Coronary artery (tissue), 2 donors: ENCODE measurements at regions not wholly inside any gene's neighbourhood (a gene's known extent, or its start where the extent isn't known, plus 50 kb on each side); places are given as distances from the start of the nearest gene placed in this dataset.

ENCODE experiments used
- DNase-seq: peaks from one replicate; pipeline ENCODE4 v3.0.0-alpha.2; 2017; ENCODE audit warnings: low spot score
- H3K27ac ChIP-seq, 2 donors: fragments of 200-600 bp; sonication (generic); one replicate each; pipeline ENCODE4 v1.5.1; 2016 to 2019
- H3K4me3 ChIP-seq: fragments of 200-600 bp; sonication (generic); 2 replicates; pipeline ENCODE4 v1.5.1; 2016; ENCODE audit warnings: mild to moderate bottlenecking, moderate library complexity
- TF ChIP-seq, protein P1 (sequence below): fragments of 200-600 bp; sonication (generic); IDR thresholded peaks from one replicate; pipeline ENCODE4 v1.5.1; 2019; ENCODE audit warnings: antibody characterized with exemption

DNA sequence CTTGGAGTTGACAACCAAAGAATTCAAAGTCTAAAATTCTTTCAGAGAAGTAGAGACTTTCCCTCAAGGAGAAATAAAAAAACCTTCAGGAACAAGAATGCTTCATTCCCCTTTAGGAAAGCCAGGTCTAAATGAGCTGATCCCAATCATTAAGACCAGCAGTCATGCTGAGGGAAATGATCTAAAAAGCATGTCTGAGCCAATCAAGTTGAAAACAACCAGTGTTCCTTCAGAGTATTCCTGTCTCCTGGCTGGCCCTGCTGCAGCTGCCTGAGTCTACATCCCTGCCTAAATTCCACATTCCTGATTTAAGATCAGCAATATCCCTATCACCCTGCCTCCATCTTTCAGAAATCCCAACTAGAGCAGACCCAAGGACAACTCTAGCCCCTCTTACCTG, 244.5 kb downstream of the PLK2 start:
- TF ChIP-seq, protein P1, sequence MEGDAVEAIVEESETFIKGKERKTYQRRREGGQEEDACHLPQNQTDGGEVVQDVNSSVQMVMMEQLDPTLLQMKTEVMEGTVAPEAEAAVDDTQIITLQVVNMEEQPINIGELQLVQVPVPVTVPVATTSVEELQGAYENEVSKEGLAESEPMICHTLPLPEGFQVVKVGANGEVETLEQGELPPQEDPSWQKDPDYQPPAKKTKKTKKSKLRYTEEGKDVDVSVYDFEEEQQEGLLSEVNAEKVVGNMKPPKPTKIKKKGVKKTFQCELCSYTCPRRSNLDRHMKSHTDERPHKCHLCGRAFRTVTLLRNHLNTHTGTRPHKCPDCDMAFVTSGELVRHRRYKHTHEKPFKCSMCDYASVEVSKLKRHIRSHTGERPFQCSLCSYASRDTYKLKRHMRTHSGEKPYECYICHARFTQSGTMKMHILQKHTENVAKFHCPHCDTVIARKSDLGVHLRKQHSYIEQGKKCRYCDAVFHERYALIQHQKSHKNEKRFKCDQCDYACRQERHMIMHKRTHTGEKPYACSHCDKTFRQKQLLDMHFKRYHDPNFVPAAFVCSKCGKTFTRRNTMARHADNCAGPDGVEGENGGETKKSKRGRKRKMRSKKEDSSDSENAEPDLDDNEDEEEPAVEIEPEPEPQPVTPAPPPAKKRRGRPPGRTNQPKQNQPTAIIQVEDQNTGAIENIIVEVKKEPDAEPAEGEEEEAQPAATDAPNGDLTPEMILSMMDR, result no peak
- DNase-seq, result no peak
- no peak overlapping the region for H3K4me3 ChIP-seq

DNA sequence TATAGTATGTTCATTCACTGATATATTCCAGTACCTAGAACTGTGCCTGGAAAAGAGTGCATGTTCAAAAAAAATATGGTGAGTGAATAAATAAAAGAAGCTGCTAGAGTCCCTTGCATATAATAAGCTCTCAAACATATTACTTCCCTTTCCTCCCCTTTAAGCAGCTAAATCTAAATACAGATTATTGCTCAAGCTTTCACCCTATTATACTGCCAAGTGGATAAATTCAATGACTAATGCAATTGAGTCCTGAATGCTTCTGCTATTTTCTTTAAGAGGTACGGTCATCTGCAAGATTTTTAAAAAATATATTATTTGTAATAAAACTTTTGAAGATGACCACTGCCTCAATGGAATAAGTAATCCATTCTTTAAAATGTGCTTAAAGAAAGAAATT, 248.4 kb downstream of the PLK2 start:
- no peak for DNase-seq

More for the DNA sequence above, 244.5 kb downstream of the PLK2 start:
- H3K27ac ChIP-seq, result no peak overlapping the region

DNA sequence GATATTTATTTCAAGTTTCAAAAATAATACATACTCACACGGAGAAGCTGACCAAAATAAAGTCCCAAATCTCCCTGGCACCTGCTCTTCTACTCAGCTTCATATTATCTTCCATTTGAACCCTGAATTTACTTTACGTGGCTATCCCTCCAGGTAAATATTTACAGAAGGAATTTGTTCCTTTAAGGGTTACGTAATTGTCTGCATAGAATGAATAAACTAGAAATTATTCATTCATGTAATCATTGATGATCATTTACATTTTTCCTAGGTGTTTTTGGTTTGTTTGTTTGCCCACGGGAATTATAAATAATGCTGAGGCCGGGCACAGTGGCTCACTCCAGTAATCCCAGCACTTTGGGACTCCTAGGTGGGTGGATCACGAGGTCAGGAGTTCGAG, 251.2 kb downstream of the PLK2 start:
- TF ChIP-seq, protein P1, result no peak
- Histone ChIP-seq H3K27ac (no peak overlapping the region), H3K4me3 (no peak overlapping the region)
- no peak for DNase-seq

More for the DNA sequence above, 248.4 kb downstream of the PLK2 start:
- H3K27ac ChIP-seq, result no peak overlapping the region
- no peak overlapping the region for H3K4me3 ChIP-seq
- TF ChIP-seq, protein P1, result no peak

DNA sequence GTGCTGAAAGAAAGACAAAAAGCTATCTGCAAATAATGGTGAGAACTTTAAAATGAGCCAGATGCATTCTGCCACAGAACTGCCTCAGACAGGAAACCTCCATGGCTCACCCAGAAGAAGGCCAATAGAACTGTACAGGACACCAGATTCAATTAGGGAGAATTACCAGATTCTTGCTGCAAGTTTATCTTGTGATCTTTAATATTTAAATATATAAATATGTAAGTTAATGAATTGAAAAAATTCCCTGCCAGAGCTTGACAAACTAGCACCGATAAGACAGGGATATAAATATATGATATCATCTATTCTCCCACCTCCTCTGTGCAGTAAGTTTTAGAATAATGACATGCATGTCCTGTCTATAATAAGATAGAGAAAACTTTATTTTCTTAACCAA, 252.8 kb downstream of the PLK2 start:
- DNase-seq, result no peak
- H3K27ac ChIP-seq, result no peak overlapping the region
- TF ChIP-seq, protein P1, result no peak

DNA sequence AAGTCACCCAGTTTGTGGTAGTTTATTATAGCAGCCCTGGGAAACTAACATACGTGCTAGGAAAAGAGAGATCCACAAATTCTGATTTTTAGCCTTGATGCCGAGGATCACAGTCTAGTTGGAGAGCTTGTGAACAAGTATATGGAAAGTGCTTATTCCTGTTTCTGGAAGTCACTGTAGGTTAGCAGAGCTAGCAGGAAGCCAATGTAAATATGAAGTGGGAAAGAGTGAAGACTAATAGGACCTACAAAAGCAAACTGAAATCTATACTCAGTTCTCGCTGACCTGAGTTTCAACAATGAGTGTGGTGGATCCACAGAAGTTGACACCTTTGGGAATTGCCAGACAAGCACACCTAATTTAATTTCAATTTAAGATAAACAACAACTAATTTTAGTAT, 254.9 kb downstream of the PLK2 start:
- no peak overlapping the region for H3K4me3 ChIP-seq

More for the DNA sequence above, 252.8 kb downstream of the PLK2 start:
- no peak overlapping the region for H3K4me3 ChIP-seq

DNA sequence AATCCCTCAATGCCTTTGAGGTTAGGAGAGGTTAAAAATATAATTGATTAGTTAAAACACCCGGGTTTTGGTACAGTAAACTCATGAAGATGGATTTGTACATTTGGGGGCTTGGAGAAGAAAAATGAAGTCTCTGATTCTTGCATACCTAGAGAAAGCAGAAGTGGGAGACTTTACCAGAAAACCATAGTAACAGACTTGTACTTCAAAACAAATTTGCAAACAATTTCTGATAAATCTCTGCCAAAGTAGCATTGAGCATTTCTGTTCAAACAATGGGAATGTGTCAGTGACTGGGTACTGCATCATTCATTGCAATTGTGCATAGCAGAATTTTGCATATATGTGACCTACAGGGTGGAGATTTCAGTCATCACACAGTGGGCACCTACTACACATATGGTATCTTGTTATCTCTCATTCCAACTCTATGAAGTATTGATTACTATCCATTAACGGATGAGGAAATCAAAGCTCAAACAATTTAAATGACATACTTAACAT, 256.9 kb downstream of the PLK2 start:
- Histone ChIP-seq H3K4me3 (no peak overlapping the region), H3K27ac (no peak overlapping the region)
- DNase-seq, result no peak
- TF ChIP-seq, protein P1, result no peak

More for the DNA sequence above, 254.9 kb downstream of the PLK2 start:
- DNase-seq, result no peak
- no peak overlapping the region for H3K27ac ChIP-seq
- TF ChIP-seq, protein P1, result no peak

DNA sequence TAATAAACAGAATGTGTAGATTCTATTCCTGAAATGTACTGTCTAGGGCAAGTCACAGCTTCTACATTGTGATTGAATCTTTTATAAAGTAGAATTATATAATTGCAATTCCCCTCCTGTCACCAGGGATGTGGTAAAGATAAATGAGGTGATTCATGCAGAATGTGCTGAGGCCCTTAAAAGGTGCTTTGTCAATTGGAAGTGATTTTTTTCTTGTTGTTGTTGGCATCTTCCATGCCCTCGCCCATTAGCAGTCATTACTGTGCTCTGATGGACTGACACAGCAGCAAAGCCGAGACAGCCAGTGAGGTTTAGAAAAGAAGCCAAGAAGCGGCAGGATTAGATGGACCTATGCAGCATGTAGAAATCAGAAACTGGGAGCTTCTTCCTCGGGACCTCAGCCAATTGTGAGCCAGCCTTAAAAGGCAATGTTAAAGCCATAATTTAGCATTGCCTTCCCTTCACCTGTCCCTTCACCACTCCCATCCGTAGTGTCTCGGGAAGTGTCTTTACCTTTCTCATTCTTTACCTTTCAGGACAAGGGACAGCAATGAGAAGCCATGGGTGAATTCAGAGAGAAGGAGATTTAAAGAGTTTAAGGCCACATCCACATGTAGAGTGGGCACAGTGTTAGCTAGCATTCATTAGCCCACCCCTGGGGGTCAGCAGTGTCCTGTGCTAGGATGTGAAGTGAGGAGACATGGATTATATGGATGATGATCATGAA, 257.8 kb downstream of the PLK2 start:
- TF ChIP-seq, protein P1, result no peak
- no peak overlapping the region for H3K27ac ChIP-seq
- DNase-seq, result no peak
- no peak overlapping the region for H3K4me3 ChIP-seq
